ENCODE measurements at regions not wholly inside any gene's neighbourhood (a gene's known extent, or its start where the extent isn't known, plus 50 kb on each side); places are given as distances from the start of the nearest gene placed in this dataset.
"Not testable (repeated sequence)": the region's sequence is repeated elsewhere in the genome, so short reads cannot be mapped to it uniquely, and the experiment has no call there.

DNA sequence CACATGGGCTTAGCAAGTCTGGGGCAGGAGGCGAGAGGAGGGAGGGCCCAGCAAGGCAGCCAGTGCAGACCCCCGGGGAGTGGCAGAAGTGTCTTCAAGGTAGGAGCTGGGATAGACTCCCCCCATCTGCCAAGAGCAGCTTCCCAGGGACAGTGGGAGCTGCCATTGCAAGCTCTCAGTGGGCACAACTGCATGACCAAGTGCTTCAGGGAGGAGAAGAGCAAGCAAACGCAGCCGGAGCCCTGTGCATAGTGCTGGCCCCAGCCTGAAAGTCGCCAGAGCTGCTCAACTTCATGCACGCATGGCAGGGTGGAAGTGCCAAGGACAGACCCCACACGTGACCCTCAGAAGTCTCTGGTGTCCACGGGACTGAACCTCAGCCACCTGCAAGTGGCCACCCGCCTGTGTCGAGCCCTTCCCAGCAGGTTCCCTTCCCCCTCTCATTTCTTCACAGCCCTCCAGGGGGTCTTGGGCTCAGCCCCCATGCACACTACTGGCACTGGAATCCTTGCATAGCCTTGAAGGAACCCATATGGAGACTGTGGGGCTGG, 89.4 kb downstream of the PLXNA1 start:
- DNase-seq = no peak

DNA sequence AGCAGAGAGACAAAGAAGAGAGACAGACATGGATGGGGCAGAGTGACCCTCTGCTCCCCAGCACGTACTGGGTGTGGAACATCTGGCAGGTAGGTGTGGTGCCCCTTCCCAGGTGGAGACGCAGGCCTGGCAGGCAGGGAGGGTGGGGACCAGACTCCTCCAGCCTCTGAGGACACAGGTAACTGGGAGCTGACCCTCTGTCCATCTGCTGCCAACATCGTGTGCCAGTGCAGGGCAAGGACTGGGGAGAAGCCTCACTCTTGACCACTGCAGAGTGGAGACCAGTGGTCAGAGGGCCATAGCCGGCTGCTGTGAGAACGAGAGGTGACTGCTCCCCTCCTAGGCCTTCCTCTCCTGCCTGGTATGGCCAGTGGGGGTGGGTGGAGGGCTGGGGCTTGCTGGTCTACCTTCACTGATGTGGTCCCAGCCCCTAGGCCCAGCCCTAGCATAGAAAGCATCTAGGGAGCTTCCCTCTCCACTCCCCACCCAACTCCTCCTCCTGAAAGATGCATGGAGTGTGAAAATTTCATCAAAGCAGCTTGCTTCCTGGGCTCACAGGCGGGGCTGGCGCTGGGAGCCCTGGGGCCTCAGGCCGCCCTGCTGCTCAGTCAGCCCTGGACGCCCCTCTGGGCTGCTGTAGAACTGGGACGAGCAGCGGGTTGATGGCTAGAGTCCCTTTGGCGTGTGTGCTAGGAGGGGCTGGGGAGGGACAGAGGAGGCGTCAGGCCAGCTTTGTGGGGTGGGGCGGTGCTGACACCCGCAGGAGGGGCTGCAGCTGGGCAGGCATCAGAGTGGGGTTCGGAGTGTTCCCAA, 90.3 kb downstream of the PLXNA1 start:
- DNase-seq = no peak

DNA sequence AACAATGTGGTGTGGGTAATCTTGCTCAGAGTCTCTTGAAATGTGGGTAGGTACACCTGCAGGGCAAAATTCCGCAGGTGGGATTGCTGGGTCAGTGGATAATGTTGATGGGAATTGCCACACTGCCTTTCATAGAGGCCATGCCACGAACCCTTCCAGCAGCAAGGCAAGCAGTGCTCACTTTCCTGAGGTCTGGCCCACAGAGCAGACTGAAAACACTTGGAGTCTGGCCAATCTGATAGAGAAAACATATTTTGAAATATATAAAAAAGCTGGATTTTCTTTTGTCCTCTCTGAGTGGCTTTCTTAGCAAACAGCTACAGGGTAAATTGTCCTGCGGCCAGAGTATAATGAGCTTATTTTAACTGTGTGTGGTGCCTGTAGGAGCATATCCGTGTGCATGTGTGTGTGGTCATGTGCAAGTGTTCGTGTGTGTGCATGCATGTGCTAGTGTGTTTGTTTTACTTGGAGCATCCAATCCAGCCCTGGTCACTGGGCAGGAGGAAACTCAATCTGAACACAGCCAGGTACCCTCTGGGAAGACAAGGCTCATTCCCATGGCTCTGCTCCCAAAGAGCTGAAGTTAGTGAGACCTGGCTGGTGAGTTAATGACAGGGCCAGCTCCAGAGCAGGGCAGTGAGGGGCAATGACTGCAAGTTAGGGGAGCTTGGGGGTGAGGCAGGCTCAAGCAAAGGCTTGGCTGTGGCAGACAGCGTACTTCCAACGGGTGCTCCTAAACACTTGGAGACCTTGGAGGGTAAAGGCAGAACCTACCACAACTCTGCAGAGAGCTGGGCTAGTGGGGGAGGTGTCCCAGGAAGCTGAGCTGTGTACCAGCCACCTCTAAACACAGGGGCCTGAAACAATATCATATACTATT, 91.3 kb downstream of the PLXNA1 start:
- DNase-seq = no peak

DNA sequence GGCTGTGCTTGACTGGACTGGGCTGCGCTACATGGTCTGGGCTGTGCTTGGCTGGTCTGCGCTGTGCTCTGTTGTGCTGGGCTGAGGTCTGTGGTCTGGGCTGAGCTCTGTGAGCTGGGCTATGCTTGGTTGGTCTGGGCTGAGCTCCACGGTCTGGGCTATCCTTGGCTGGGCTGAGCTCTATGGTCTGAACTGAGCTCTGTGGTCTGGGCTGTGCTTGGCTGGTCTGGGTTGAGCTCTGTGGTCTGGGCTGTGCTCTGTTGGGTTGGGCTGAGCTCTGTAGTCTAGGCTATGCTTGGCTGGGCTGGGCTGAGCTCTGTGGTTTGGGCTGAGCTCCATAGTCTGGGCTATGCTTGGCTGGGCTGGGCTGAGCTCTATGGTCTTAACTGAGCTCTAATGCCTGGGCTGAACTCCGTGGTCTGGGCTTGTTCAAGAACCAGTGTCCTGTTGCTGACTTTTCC, 92.0 kb downstream of the PLXNA1 start:
- no peak for DNase-seq

DNA sequence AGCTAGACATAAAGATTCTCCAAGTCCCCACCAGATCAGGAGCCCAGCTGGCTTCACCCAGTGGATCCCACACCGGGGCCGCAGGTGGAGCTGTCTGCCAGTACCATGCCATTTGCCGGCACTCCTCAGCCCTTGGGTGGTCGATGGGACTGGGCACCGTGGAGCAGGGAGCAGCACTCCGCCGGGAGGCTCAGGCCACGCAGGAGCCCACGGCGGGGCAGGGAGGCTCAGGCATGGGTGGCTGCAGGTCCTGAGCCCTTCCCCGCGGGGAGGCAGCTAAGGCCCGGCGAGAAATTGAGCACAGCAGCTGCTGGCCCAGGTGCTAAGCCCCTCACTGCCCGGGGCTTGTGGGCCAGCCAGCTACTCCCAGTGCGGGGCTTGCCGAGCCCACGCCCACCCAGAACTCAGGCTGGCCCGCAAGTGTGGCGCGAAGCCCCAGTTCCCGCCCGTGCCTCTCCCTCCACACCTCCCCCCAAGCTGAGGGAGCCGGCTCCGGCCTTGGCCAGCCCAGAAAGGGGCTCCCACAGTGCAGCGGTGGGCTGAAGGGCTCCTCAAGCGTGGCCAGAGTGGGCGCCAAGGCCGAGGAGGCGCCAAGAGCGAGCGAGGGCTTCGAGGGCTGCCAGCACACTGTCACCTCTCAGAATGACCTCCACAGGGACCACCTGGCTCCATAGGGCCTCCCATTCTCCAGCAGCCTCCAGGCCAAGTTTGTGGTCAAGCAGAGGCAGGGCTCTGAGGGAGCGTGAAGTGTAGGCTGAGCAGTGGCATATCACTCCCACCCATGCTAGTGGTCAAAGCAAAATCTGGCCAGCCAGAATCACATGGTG, 93.5 kb downstream of the PLXNA1 start:
- DNase-seq = not testable (repeated sequence)

DNA sequence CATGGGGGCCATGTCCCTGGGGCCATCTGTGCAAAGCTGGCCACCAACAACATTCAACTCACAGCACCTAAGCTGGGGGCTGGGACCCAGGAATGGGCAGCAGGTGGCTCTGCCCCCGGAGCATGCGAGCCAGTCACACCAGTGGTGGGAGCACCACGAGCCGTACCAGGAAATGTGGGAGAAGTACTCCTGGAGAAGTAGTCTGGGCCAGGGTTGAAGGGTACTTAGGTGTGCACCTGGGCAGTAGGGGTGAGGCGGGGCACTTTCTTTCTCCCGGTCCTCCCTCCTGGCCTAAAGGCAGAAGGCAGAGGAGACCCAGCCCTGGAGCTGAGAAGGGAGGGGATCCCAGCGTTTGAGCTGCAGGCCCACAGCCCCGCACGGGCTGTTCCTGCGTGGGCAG, 94.2 kb downstream of the PLXNA1 start:
- DNase-seq = no peak

DNA sequence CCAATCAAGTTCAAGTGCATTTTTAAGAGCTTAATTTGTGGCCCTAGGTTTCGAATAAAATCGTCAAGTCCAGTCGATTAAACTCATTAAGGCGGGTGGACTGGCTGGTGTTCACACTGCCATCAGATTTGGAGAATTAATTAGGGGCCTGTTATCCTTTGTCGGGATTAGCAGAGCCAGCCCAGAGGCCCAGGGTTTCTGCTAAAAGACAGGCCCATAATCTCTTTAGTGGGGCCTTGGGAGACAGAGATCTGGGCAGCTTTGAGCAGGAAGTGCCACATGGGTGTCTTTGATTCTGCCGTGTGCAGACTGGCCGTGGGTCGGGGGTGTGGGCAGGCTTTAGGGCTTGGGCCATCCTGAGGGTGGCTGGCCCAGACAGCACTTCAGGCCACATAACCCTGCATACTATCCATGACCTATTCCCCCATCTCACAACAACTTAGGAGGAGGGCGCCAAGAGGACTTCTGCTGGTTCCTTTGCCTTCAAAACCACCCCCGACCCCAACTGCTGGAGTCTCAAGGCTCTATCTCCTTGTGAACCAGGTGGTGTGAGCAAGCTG, 94.7 kb downstream of the PLXNA1 start:
- no peak for DNase-seq

DNA sequence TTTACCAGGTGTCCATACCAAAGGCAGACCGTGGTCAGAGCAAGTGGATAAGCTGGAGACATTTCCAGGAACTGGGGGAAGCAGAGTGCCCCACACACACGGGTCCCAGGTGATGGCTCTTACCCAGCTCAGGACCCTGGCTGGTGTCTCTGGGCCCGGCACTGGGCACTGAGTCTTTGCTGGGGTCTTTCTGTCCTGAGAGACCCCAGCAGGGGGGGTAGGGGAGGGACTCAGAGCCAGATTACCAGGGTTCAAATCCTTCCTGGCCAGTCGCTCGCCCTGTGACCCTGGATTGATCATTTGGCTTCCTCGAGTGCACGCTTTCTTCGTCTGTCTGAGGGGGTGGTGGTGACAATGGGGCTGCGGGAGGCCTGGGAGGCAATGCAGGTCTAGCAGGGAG, 95.7 kb downstream of the PLXNA1 start:
- no peak for DNase-seq

DNA sequence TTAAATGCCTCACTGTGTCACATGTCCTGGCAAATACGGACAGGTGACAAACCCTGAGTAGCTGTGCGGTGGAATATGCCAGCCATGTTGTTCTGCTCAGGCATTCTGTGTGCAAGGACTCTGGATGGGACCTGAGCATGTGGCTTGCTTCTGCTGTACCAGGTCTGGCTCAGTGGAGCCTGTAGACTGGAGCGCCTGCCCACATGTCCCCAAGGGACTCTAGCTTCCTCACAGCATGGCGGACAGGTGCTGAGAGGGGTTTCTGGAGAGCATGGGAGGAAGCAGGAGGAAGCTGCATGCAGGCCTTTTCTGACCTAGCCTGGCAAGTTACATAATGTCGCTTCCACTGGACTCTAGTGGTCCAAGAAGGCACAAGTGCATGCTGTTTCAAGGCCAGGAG, 96.3 kb downstream of the PLXNA1 start:
- DNase-seq = no peak

DNA sequence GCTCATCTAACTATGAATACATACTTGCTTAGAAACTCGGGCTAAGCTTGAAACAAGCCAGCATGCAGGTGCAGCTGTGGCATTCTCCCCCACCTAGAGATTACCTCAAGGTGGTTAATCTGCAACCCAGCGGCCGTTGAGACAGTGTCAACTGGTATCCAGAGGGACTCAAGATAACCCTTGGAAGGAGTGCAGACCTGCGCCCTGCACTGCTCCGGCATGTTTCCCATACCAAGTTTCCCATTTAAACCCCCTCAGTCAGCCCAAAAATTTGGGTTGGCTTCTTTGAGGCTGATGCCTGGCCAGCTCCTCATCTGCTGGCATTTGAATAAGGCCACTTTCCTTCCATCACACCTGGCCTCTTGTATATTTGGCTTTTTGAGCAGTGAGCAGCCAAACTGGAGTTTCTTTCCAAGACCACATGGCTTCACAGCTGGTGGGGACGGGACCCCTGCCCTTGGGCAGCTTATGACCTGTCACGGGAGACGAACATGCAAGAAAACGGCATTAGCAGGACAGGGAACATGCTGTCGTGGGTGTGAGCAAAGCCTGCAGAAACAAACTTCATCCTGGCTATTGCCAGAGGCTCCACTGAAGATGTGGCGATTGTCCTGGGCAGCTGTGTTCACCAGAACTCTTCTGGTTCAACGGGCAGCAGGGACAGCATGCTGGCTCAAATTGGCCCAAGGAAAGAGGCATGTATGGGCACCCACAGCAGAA, 98.2 kb downstream of the PLXNA1 start:
- no peak for DNase-seq

DNA sequence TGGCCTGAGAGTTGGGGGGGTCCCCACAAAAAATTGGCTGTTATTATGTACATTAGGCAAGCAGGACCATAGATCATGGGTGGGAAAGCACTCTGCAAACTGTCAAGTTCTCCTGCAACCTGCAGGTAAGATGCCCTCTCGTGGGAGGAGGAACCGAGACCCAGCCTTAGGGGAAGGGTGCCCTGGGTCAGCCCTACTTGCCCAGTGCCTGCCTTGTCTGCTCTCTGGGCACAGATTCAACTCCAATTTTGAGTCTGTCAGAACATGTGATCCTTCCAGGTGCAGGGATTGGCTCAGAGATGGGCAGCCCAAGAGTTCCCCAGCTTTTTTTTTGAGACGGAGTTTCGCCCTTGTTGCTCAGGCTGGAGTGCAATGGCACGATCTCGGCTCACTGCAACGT, 99.2 kb downstream of the PLXNA1 start:
- DNase-seq = no peak

DNA sequence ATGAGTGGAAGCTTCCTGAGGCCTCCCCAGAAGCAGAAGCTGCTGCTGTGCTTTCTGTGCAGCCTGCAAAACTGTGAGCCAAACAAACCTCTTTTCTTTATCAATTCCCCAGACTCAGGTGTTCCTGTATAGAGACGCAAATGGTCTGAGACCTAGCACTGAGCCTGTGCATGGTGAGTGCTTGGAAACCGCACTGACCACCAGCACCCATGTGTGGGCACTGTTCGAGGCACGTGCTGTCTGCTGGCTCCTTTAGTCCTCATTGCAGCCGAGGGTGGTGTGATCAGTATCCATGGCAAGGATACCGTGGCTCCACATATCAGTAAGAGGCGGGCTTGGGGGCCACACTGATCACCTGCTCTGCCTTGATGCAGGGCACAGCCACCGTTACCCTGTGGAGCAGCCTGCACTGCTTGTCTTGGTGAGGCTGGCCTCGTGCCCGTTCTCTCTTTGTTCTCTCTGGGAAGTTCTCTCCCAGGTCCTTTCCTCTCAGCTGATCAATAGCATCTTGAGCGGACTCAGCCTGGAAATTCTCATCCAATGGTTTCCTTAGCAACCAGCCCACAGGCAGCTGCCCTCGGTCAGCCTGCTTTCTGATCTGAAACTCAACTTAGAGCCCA, 101.0 kb downstream of the PLXNA1 start:
- DNase-seq = no peak

DNA sequence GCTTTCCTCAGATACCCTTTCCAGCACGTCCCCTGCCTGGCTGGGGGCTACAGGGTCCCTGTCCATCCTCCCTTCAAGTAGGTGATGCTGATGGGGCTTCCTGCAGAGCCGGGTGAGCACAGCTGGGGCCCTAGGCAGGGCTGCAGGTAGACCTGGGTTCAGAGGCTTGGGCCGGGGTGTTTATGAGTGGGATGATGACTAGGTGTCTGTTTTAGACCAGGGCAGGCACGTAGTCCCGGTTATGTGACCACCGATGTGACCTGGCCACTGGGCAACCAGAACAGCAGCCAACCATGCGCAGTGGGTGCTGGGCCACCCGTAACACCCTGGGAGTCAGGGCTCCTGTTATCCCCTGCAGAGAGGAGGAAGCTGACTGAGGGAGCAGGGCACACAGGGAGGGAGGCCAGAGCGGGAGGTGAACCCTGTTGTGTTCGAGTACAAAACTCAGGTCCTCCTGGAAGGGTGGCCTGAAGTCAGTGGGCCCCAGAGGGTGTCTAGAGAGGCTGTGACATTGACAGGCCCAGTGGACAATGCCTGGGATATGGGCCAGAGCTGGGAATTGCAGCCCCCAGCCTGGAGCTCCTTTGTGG, 101.6 kb downstream of the PLXNA1 start:
- no peak for DNase-seq

DNA sequence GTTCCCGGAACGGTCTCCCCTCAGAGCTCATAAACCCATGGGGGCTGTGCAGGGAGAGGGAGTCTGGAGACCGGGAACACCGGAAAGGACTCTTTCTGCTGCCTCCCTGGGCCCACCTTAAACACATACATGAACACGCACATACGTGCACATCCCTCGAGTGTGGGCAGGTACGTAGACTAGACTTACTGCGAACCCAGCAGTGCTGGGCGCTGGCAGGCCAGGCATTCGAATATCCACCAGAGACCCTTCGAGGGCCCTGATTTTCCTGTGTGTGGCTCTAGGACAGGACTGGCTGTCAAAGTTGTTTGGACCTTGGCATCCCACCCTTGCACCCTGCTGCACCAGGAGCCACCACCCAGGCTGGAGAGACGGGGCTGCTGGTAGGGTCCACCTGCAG, 102.7 kb downstream of the PLXNA1 start:
- no peak for DNase-seq

DNA sequence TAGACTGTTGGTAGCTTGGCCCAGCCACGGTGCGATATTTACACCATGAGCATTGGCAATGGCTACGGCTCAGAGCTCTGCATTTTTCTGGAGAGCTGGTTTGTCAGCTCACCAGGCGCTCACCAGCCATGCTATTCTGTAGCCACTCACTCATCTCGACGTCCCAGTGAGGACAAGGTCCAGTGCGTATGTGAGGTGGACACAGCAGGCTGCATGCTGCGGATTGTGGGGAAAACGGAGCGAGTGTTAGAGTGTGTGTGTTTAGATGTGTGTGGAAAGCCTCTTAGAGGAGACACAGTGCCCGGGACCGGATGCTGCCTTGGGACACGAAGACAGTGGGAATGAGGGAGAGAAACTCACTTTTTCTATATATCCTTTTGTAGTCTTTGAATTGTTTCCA, 103.7 kb downstream of the PLXNA1 start:
- DNase-seq = not testable (repeated sequence)

DNA sequence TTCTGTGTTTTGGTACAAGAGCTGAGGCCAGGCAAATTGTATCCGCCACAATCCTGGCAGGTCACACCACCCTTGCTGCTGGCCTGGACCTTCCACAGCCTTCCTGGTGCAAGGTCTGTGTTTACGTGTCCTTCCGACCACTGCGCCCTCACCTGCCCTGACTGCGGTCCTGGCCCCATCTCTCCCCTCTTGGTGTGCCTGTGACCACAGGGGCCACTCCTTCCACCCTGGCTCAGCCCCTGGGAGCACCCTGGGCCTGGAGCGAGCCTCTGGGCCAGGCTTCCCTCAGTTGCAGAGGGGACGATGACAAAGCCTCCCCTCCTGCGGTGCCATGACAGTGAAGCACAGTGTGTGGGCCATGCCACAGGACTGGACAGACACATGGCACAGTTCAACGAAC, 104.5 kb downstream of the PLXNA1 start:
- no peak for DNase-seq

DNA sequence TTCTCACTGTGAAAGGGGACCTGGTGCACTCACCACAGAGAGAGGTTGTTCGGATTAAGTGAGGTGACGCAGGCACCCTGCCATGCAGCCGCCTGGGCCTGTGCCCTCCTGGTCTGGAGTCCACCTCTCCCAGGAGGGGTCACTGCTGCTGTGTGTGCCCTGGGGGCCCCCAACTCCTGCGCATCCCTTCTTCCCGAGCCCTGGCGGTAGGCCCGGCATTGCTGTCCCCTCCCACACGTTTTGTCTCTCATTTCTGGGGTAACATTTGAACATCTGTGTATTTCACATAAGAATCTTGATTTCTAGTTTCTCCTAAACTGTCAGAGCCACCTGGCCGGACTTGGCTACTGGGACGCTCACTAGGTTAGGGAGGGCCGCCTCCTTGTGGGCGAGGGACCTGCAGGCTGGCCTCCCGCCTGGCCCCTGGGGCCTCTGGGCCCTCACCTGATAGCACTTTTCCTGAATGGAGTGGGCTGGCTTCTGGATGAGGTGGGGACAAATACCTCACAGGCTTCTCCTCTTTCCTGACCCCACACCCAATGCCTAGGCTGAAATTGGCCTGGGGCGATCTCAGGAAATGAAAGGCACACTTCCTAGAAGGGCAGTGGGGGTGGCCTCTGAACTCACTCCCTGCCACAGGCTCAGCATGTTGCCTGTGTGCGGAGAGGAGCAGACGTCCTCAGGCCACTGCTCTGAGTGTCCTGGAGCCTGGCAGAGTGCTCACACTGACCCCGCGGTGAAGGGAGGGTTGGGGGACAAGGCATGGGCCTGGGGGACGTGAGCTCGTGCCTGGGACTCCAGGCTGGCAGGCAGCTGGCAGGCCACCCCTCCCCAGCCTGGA, 104.2 kb upstream of the PRR23E start:
- no peak for DNase-seq

DNA sequence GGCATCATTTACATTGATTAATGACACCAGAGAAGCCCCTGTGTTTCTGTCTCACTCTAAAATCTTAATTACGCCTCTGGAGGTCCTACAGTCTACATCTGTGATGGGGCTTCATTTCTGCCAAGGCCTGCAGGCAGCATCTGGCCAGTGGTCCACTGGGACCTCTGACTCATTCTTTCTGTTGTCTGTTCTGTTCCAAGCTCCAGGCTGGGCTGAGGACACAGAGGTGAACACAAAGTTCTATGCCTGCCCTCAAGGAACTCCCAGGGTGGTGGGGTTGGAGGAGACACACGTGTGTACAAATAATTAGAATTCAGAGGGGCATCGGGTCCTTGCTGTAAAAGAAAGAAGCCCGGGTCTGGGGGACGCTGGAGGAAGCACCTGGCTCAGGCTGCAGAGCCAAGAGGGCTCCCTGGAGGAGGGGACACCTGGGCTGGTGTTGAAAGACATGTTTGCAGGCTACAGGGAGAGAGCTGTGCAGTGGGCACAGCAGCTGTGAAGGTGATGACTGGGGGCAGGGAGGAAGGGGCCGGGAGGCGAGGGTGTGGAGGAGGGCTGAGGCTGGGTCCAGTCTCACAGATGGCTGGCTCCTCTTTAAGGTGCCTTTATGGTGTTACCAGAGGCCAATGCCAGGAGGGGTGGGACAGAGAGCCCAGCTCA, 103.3 kb upstream of the PRR23E start:
- no peak for DNase-seq

Measured in suppressor macrophage treated with lipopolysaccharide for 4 hours (primary cell).